ENCODE measurements at regions not wholly inside any gene's neighbourhood (a gene's known extent, or its start where the extent isn't known, plus 50 kb on each side); places are given as distances from the start of the nearest gene placed in this dataset.

GRCh38 chr21:35323947-35324346 lies 274.8 kb upstream of the RUNX1 start:
- DNase-seq = no peak

DNA sequence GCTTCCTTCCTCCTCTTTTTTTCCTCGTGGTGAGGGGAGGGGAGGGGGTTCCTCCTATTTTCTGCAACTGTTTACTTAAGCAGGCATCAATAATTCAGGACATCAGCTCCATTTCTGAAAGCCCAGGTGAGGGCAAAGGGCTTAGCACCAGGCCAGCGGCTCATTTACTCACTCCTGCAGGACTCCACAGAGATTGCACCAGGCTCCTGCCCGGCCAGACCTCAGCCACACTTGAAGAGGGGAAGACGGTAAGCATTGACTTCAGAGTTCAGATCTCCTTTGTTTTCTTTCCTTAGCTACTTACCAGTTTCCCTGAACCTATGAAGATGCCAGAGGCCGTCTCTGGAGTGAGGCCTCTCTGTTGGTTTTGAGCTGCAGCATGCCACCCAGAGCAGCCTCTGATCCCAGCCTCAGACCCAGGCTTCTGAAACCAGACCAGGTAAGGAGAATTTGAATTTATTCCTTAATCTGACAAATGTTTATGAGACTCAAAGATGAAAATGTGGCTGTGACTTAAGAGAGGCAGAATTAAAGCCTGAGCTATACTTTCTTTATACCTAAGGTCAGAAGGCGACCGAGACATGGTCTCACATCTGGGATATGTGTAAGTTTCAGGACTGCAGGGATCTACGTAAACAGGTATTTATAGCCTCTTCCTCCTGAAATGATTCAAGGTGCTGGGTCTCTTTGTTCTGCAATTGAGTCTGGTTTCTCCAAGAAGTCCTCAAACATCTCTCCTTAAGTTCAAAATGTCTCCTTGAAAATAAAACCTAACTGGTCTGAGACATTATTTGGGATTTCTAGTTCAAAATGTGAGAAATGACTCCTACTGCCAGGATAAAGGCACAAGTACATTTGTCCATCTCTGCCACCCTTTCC lies 272.5 kb upstream of the RUNX1 start:
- DNase-seq = no peak

DNA sequence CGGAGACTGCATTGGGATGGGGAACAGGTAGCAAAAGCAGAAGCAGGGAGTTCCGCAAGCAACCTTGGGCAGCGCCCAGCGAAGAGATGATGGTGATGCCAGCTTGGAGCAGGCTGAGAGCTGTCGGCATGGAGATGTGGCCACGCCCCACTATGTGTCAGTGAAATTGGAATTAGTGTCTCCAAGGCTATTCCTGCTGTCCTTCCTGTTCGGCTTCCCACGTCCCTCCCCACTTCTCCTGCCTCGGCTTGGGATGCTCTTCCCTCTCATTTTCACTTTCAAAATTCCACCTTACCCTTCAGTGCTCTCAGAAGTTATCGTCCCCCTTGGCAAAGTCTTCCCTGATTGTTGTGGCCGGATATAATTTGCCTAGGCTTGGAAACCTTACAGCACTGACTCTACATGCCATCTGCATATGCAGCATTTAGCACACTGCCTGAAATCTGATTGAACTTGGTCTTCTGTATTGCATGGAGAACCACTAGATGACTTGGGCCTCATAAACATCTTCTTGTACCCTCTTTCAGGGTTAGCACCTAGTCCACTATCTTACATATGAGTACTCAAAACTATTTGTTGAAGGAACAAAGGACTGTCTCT lies 270.7 kb upstream of the RUNX1 start:
- DNase-seq = no peak

- no peak for DNase-seq
These were observed 267.8 kb upstream of the RUNX1 start for GRCh38 chr21:35316933-35317332.

GRCh38 chr21:35316456-35316855 lies 267.4 kb upstream of the RUNX1 start:
- DNase-seq = no peak

- DNase-seq = no peak
These were observed 265.9 kb upstream of the RUNX1 start for GRCh38 chr21:35314857-35315582.

- DNase-seq = no peak
These were observed 262.9 kb upstream of the RUNX1 start for GRCh38 chr21:35311985-35312384.

DNA sequence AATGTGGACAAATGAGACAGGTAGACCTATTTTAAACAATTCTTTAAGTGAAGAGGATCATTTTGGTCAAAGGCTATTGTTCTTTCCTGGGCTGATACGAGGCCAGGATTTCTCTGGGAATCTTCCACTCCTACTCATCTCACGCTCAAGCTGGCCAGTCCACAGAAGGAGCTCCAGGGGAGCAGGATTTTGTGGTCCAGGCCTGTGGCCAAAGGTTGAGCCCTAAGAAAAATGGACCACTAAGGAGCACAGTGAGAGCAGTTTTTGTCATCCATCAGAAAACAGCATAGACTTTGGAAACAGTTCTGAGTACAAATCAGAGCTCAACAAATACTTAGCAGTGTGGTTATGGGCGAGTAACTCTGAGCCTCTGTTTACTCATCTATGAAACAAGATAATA lies 260.2 kb upstream of the RUNX1 start:
- no peak for DNase-seq

DNA sequence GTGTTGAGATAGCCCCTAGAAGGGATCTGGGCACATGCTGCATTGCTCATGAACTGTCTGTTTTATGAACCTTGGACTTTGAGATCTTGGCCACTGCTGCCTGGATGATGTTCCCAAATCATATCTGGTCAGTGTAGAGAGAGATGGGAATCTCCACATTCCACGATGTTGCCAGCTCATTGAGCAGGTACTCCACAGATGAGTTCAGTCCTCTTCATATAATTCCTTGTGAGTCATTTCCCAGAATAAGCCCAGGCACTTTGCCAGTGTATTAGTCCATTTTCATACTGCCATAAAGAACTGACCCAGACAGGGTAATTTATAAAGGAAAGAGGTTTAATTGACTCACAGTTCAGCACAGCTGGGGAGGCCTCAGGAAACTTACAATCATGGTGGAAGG lies 254.0 kb upstream of the RUNX1 start:
- no peak for DNase-seq

- DNase-seq = no peak
These were observed 249.7 kb upstream of the RUNX1 start for GRCh38 chr21:35298757-35299156.

- no peak for DNase-seq
These were observed 248.6 kb upstream of the RUNX1 start for GRCh38 chr21:35297665-35298064.

GRCh38 chr21:35294231-35294898 lies 245.3 kb upstream of the RUNX1 start:
- peak; percentile 58 for DNase-seq

DNA sequence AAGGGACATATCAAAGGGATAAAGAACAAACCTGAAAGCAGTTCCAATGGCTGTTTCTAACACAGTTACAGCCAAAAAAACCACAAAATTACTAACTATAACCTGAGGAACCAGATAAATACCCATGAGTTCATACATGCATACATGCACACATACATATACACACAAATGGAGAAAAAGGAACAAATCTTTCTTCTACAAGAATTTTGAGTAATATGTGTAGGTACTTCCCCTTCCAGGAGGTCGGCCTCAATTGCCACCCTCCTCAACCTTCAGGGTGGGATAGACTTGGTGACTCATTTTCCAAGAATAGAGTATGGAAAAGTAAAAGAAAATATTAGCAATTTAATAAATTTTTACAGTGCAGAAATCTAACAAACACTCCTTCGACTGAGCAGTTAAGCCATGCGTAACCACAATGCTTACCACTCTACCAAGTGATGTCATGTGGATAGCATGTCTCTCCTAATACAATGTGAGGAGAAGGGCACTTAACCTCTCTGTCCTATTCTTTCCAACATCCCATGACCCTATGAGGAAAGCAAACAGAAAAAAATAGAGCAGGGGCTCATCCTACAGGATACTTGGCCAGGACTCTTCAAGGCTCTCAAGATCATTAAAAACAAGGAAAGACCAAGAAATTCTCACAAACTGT lies 243.0 kb upstream of the RUNX1 start:
- DNase-seq = no peak

DNA sequence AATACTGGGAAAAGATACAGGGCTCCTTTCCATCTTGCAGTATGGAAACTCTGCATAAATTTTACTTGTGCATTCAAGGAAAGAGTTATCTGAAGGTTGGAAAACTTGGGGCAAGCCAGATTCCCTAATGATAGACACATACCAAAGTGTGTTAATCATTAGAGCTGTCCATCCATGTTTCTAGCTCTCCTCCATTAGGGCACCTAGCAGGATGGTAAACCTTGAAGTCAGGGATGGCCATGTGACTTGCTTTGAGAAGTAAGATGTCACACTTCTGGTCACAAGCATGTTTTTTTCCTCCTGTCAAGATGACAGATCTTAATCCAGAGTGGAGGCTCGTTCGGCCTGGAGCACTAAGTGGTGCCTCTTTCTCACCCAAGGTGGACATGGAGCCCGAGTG lies 241.9 kb upstream of the RUNX1 start:
- DNase-seq = no peak

- DNase-seq = no peak
These were observed 239.1 kb upstream of the RUNX1 start for GRCh38 chr21:35288238-35288637.

DNA sequence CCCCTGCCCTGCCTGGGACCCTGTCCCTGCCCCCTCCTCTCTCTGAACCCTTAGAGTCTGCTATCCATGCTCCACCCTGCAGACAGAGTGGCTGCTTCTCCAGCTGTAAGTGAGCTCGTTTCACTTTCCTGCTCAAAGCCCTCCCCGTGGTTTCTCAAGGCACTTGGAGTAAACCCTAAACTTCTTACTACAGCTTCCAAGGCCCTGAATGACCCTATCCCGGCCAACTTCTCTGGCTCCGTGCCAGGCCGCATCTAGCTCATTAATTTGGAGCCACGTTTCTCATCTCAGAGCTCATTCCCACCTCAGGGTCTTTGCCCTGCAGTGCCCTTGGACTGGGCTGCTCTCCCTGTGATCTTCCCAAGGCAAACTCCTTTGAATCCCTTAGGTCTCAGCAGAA lies 235.1 kb upstream of the RUNX1 start:
- no peak for DNase-seq

- no peak for DNase-seq
These were observed 233.8 kb upstream of the RUNX1 start for GRCh38 chr21:35282944-35283343.

DNA sequence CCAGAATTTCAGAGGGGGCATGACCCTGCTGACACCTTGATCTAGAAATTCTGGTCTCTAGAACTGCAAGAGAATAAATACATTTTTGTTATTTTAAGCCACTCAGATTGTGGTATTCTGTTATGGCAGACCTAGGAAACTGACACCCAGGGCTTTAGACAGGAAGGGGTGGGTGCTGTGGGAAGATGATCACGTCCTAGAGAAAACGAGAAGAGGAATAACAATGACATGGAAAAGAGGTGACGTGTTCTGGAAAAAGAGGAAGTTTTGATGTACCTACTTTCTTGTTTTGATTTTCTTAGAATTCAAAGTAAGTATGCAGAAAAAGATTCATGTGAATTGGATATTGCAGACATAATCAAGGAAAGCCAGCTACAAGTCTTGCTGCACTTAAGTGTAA lies 232.9 kb upstream of the RUNX1 start:
- DNase-seq = no peak

DNA sequence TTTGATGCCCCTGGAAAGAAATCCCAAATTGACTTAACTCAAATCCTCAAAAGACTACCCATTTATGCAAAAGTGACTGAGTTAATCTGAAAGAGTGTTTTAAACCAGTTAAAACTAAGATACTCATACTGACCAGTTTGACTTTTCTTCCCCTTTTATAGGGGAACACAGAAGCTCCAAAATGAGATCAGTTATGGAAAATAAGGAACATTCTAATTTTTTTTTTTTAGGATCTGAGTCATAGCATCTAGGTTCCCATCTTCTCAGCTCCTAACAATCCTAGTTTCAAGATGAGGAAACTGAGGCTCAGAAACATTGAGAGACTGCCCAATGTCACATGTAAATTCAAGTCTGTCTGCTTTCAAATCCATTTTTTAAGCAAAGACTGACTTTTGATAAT lies 231.1 kb upstream of the RUNX1 start:
- no peak for DNase-seq

DNA sequence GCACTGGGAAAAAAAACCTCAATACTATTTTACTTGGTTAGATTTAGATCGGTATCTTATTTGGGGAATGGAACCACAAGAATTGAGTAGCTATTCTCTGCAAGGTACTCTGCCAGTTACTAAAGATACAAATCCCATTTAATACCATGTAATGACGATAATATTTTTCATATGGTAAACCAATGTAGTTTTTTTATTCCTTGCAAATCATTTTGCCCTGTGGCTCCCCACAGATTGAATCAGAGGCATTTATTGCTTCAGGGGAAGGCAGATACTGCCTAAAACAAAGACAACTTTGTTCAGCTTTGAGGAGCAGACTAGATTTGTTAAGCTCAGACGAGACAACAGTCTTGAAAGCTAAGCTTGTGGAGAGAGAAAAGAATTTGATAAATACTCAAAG lies 226.7 kb upstream of the RUNX1 start:
- DNase-seq = no peak

DNA sequence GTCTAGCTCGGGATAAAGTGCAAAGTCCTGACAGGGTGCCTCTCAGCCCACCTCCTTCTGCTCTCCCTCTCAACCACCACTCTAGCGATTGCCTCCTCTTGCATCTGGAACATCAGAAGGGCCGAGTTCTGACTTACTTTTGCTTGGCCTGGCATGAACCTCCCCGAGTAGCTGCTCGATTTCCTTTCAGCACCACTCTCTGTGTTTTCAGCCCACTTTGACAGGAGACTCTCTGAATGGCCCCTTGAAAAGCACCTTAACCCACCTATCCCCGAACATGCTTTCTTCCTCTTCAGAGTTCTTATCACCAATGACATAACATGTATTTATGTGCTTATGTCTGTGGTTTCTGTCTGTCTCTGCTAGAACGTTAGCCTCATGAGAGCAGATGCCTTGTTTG lies 225.8 kb upstream of the RUNX1 start:
- DNase-seq = no peak

DNA sequence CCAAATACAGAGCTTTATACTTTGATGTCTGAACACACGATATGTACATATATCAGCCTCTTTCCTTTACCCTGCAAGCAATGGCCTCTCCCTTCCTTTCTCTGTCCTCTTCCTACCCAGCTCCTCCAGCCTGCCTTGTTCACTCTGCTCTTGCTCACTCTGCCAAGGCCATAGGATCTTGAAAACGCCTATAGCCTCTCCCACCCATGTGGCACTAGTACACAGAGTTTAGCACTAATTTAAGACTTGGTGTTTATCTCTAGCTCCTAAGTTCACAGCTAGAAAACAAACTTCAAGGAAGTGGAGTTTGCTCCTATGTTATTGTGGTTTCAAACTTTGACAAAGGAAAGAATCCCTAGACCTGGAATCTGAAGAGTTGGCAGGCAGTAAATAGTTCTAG lies 225.0 kb upstream of the RUNX1 start:
- no peak for DNase-seq

- DNase-seq = no peak
These were observed 224.2 kb upstream of the RUNX1 start for GRCh38 chr21:35273333-35273732.

Data from NCI-H1436 (cell line).